ENCODE measurements at regions not wholly inside any gene's neighbourhood (a gene's known extent, or its start where the extent isn't known, plus 50 kb on each side); places are given as distances from the start of the nearest gene placed in this dataset.
"Not testable (repeated sequence)": the region's sequence is repeated elsewhere in the genome, so short reads cannot be mapped to it uniquely, and the experiment has no call there.

DNA sequence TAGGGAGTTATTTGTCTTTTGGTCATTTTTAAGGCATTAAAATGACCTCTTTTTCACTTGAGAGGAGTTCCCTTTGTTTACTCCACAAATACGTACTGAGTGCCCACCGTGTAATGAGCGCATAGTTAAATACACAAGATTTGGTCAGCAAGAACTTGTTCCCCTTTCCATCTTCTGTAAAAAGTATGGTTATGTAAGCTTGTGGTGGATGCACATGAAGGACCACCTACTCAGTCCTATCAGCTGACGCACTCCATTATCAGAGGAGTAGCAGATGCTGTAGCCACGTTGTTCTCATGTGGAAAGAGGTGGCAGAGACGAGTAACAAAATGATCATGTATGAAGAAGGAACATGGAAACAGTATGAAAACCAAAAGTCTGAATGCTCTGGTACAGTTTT, 78.0 kb upstream of the GARIN1A start:
- peaks cover 46% of the 10 kb centered on the region for H3K36me3 Mint-ChIP-seq (ENCODE audit: low read depth)
- not testable (repeated sequence) for H3K27ac Mint-ChIP-seq

DNA sequence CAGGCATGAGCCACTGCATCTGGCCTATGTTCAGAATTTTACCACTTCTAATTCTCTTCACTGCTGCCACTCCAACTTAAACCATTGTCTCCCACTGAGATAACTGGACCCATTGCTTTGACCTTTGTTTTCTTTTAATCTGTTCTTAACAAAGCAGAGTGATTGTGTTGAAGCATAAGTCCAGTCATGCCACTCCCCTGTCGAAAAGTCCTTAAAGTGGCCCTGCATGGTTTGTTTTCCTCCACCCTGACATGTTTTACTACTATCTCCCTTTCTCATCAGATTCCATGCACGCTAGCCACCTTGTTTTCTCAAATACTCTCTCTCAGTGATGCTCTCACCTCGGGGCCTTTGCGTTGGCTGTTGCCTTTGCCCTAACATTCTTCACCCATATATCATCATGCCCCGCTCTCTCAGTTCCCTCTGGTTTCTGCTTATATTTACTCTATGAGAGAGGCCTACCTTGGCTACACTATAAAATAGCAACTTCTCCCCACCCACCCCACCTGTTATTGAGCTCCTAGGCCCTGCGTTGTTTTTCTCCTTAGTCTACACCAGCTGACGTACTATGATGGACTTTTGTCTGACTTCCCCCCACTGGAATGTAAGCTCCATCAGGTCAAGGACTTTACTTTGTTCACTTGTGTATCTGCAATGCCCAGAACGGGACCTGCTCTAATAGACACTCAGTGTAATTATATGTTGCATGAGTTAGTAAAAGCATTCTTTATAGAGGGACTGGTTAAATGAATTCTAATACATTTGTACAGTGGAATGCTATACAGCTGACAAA, 75.6 kb upstream of the GARIN1A start:
- intact Hi-C loops (cut with micrococcal nuclease); H3K9me3 Mint-ChIP-seq: not testable (repeated sequence)

More for the DNA sequence above, 78.0 kb upstream of the GARIN1A start:
- intact Hi-C loops (cut with micrococcal nuclease); H3K27me3 Mint-ChIP-seq (ENCODE audit: low read depth); H3K4me1 Mint-ChIP-seq (ENCODE audit: low read depth); H3K4me3 Mint-ChIP-seq (ENCODE audit: low read depth); DNase-seq (ENCODE audit: low spot score); H3K9me3 Mint-ChIP-seq: not testable (repeated sequence)

DNA sequence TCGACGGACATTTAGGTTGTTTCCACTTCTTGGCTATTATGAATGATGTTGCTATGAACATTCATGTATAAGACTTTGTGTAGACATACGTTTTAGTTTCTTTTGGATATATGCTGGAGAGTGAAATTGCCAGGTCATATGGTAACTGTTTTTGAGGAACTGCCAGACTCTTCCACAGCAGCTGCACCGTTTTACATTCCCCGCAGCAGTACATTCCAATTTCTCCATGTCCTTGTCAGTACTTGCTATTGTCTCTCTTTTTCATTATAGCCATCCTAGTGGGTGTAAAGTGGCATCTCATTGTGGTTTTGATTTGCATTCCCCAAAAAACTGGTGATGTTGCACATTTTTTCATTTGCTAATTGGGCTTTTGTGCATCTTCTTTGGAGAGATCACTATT, 73.1 kb upstream of the GARIN1A start:
- peaks cover 53% of the 10 kb centered on the region for H3K36me3 Mint-ChIP-seq (ENCODE audit: low read depth)
- intact Hi-C loops (cut with micrococcal nuclease); H3K9me3 Mint-ChIP-seq; H3K4me1 Mint-ChIP-seq (ENCODE audit: low read depth); H3K27ac Mint-ChIP-seq; H3K4me3 Mint-ChIP-seq (ENCODE audit: low read depth); H3K27me3 Mint-ChIP-seq (ENCODE audit: low read depth); DNase-seq (ENCODE audit: low spot score): not testable (repeated sequence)

More for the DNA sequence above, 75.6 kb upstream of the GARIN1A start:
- H3K27me3 Mint-ChIP-seq (ENCODE audit: low read depth); DNase-seq (ENCODE audit: low spot score); H3K27ac Mint-ChIP-seq; H3K4me1 Mint-ChIP-seq (ENCODE audit: low read depth); H3K4me3 Mint-ChIP-seq (ENCODE audit: low read depth): not testable (repeated sequence)
- H3K36me3 Mint-ChIP-seq (ENCODE audit: low read depth) = peaks cover 57% of the 10 kb centered on the region

DNA sequence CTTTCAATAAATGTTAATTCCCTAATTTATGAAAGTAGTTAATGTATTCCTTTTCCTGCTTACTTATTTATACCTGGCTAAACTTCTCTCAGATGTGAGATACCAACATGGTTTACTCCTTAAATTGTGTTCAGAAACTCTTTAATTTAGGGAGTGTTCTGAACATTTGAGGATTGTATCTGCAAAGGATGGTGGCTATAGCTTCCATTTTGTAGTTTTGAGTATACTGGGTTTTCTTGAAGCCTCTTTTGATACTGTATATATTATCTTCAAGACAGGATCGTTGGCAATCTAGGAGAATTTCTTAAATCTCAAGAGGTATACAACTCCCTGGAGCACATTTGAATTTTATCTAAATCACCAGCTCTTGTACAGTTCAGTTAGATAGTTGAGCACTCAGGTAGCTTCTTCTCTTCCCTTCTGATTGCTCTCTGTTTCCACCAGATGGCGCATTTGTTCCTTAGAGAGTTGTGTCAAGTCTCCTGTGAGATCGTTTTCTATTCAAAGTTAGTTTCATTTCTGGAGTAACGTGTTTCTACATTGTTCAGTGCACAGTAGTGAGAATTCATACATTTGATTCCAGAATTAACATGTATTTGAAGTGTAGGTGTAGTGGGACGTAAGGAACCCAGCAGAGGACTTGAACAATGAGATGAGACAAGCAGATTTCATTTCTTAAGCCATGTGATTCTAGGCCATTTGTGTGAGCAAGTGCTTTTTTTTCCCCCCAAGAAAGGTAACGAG, 63.2 kb upstream of the GARIN1A start:
- H3K27me3 Mint-ChIP-seq (ENCODE audit: low read depth); H3K4me1 Mint-ChIP-seq (ENCODE audit: low read depth); H3K9me3 Mint-ChIP-seq: not testable (repeated sequence)
- intact Hi-C loops (cut with micrococcal nuclease) = loop anchor here (10.0 kb wide), 1 partner anchor 276 kb away; no protein-coding TSS in a partner anchor
- DNase-seq (ENCODE audit: low spot score) = peak; percentile 29
- Mint-ChIP-seq H3K36me3 (ENCODE audit: low read depth) (peaks cover 16% of the 10 kb centered on the region), H3K27ac (peak overlapping the region; percentile 90), H3K4me3 (ENCODE audit: low read depth) (peak overlapping the region; percentile 75)

DNA sequence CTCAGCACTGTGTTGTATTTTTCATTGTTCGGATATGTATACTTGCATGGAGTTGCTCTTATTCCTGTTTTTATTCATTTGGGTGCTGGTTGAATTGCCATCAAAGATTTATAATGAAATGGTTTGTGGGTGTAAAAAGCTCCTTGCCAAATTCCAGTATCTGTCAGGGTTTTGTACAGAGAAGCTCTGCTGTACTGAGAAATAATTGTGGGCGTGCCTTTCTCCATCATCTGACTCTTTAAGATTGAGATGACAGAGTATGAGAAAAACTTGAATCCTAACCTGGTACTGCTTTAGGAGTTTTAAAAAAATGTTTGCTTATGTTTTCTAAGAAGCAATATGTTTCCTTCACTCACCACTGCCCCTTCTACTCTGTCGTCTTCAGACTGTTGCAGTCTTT, 58.7 kb upstream of the GARIN1A start:
- H3K4me3 Mint-ChIP-seq (ENCODE audit: low read depth); H3K9me3 Mint-ChIP-seq; intact Hi-C loops (cut with micrococcal nuclease); H3K4me1 Mint-ChIP-seq (ENCODE audit: low read depth); DNase-seq (ENCODE audit: low spot score); H3K27ac Mint-ChIP-seq; H3K27me3 Mint-ChIP-seq (ENCODE audit: low read depth): not testable (repeated sequence)
- peaks cover 34% of the 10 kb centered on the region for H3K36me3 Mint-ChIP-seq (ENCODE audit: low read depth)

- H3K4me3 Mint-ChIP-seq (ENCODE audit: low read depth); H3K9me3 Mint-ChIP-seq; H3K4me1 Mint-ChIP-seq (ENCODE audit: low read depth); H3K27me3 Mint-ChIP-seq (ENCODE audit: low read depth); DNase-seq (ENCODE audit: low spot score); intact Hi-C loops (cut with micrococcal nuclease); H3K27ac Mint-ChIP-seq: not testable (repeated sequence)
- H3K36me3 Mint-ChIP-seq (ENCODE audit: low read depth) = peaks cover 31% of the 10 kb centered on the region
These were observed 57.3 kb upstream of the GARIN1A start for GRCh38 chr7:128614812-128615211.

DNA sequence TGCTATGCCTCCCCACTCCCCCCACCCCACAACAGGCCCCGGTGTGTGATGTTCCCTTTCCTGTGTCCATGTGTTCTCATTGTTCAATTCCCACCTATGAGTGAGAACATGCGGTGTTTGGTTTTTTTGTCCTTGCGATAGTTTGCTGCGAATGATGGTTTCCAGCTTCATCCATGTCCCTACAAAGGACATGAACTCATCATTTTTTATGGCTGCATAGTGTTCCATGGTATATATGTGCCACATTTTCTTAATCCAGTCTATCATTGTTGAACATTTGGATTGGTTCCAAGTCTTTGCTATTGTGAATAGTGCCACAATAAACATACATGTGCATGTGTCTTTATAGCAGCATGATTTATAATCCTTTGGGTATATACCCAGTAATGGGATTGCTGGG, 55.3 kb upstream of the GARIN1A start:
- H3K36me3 Mint-ChIP-seq (ENCODE audit: low read depth) = peaks cover 40% of the 10 kb centered on the region
- H3K27me3 Mint-ChIP-seq (ENCODE audit: low read depth); H3K4me1 Mint-ChIP-seq (ENCODE audit: low read depth); DNase-seq (ENCODE audit: low spot score); H3K4me3 Mint-ChIP-seq (ENCODE audit: low read depth); H3K27ac Mint-ChIP-seq; intact Hi-C loops (cut with micrococcal nuclease); H3K9me3 Mint-ChIP-seq: not testable (repeated sequence)

Measured in activated T-helper 2 cell treated with anti-CD3 and anti-CD28 coated beads, Interferon-gamma antibody, Interleukin-2, Interleukin-4, amounts not matched to agents 10 μg/mL and 5 μg/mL and 100 μg/mL, durations not matched to agents 14 hours and 24 hours and 36 hours (primary cell).